HEK293 (cell line): ENCODE measurements at regions not wholly inside any gene's neighbourhood (a gene's known extent, or its start where the extent isn't known, plus 50 kb on each side); places are given as distances from the start of the nearest gene placed in this dataset.

Experiments
- ATF2 ChIP-seq: fragments of 450-650 bp; formaldehyde crosslinking; IDR thresholded peaks from 2 replicates; pipeline ENCODE4 v1.5.1; 2016; ENCODE audit warnings: missing biosample characterization, missing genetic modification characterization, low read depth
- BCL11A ChIP-seq: fragments of 450-650 bp; formaldehyde crosslinking; IDR thresholded peaks from 2 replicates; pipeline ENCODE4 v1.5.1; 2016; ENCODE audit warnings: low read depth, missing biosample characterization, missing genetic modification characterization
- CTCF ChIP-seq: fragments of 450-650 bp; formaldehyde crosslinking; IDR thresholded peaks from 2 replicates; pipeline ENCODE4 v1.5.1; 2016; ENCODE audit warnings: missing biosample characterization, missing genetic modification characterization
- FEZF1 ChIP-seq: fragments of 450-650 bp; formaldehyde crosslinking; IDR thresholded peaks from 2 replicates; pipeline ENCODE4 v1.5.1; 2016; ENCODE audit warnings: missing biosample characterization, missing genetic modification characterization
- PRDM4 ChIP-seq: fragments of 450-650 bp; formaldehyde crosslinking; IDR thresholded peaks from 2 replicates; pipeline ENCODE4 v1.5.1; 2017; ENCODE audit warnings: missing biosample characterization, missing genetic modification characterization
- ZBTB11 ChIP-seq: fragments of 450-650 bp; formaldehyde crosslinking; conservative IDR thresholded peaks from 2 replicates; pipeline ENCODE4 v1.5.1; 2016; ENCODE audit warnings: low read depth, missing biosample characterization, missing genetic modification characterization
- ZNF423 ChIP-seq: fragments of 450-650 bp; formaldehyde crosslinking; IDR thresholded peaks from 2 replicates; pipeline ENCODE4 v1.5.1; 2016; ENCODE audit warnings: missing biosample characterization, missing genetic modification characterization
- ZNF639 ChIP-seq: fragments of 450-650 bp; formaldehyde crosslinking; IDR thresholded peaks from 2 replicates; pipeline ENCODE4 v1.5.1; 2016; ENCODE audit warnings: missing biosample characterization, missing genetic modification characterization
- ZNF747 ChIP-seq: fragments of 450-650 bp; formaldehyde crosslinking; IDR thresholded peaks from 2 replicates; pipeline ENCODE4 v1.5.1; 2016; ENCODE audit warnings: missing biosample characterization, missing genetic modification characterization

- TF ChIP-seq CTCF (tag by site-specific recombination) (no peak), ZNF639 (no peak), PRDM4 (tag by site-specific recombination) (no peak), ZNF747 (no peak), ZBTB11 (tag by site-specific recombination) (no peak), FEZF1 (no peak), ZNF423 (tag by site-specific recombination) (no peak), ATF2 (no peak), BCL11A (no peak)
Measured at GRCh38 chr18:61261870-61262269, 71.4 kb upstream of the CDH20 start.
